Panc1 (cell line): ENCODE measurements at regions not wholly inside any gene's neighbourhood (a gene's known extent, or its start where the extent isn't known, plus 50 kb on each side); places are given as distances from the start of the nearest gene placed in this dataset.
"Not testable (repeated sequence)": the region's sequence is repeated elsewhere in the genome, so short reads cannot be mapped to it uniquely, and the experiment has no call there.

ENCODE experiments used
- ATAC-seq: fragments of 200-7000 bp; cut with Tn5 transposase; 2 replicates; pipeline ENCODE4 v1.9.1; 2020; ENCODE audit warnings: mild to moderate bottlenecking, moderate library complexity
- BruUV-seq: library from RNA; stranded (reverse); fragments of 400-500 nt; replicated peaks from 2 replicates; lab custom pipeline; 2021; lab: Mats Ljungman, UMichigan
- CTCF ChIA-PET: fragments of 300-600 bp; sonication (Branson Sonifier 250); formaldehyde crosslinking; loops from one replicate; lab custom pipeline; 2022; ENCODE audit warnings: antibody characterized with exemption; lab: Charles Lee
- POLR2A ChIA-PET: fragments of 300-600 bp; sonication (Branson Sonifier 250); formaldehyde crosslinking; loops from one replicate; lab custom pipeline; 2022; ENCODE audit warnings: antibody characterized with exemption; lab: Charles Lee
- DNase-seq: peaks from one replicate; pipeline ENCODE4 v3.0.0-alpha.2; 2010; ENCODE audit warnings: low read depth, low spot score
- H3K27ac ChIP-seq: 2 replicates; pipeline ENCODE4 v1.5.1; 2011; ENCODE audit warnings: mild to moderate bottlenecking, low read length, inconsistent platforms
- H3K27me3 ChIP-seq: fragments of 200-500 bp; sonication (Bioruptor generic); 2 replicates; pipeline ENCODE4 v1.6.0; 2014; ENCODE audit warnings: low read length, inconsistent platforms; ENCODE audit not compliant: control insufficient read depth, insufficient read depth
- H3K36me3 ChIP-seq: fragments of 200-500 bp; sonication (Bioruptor generic); 2 replicates; pipeline ENCODE4 v1.5.1; 2014; ENCODE audit warnings: inconsistent platforms, mild to moderate bottlenecking, low read length, moderate library complexity; ENCODE audit not compliant: control insufficient read depth, insufficient read depth
- H3K4me1 ChIP-seq: 2 replicates; pipeline ENCODE4 v1.5.1; 2011; ENCODE audit warnings: inconsistent platforms, mild to moderate bottlenecking, low read length, moderate library complexity; ENCODE audit not compliant: control insufficient read depth, insufficient read depth
- H3K4me3 ChIP-seq, 2 experiments: 2 replicates each; pipeline ENCODE4 v1.5.1; 2011 to 2012; ENCODE audit warnings: low read depth in 2 of 2, low read length in 2 of 2, mild to moderate bottlenecking in 2 of 2, inconsistent platforms in 1 of 2, moderate library complexity in 1 of 2
- H3K9me3 ChIP-seq: fragments of 200-500 bp; sonication (Bioruptor generic); 2 replicates; pipeline ENCODE4 v1.5.1; 2014; ENCODE audit warnings: low read depth, mild to moderate bottlenecking, inconsistent platforms, low read length, moderate library complexity; ENCODE audit not compliant: control insufficient read depth, insufficient read depth
- CTCF ChIP-seq: fragments of 450-650 bp; IDR thresholded peaks from 2 replicates; pipeline ENCODE4 v1.5.1; 2017; ENCODE audit warnings: mild to moderate bottlenecking
- POLR2AphosphoS5 ChIP-seq: IDR thresholded peaks from 2 replicates; pipeline ENCODE4 v1.6.1; 2012; ENCODE audit warnings: mild to moderate bottlenecking, low read depth, low read length, moderate library complexity
- REST ChIP-seq, 2 experiments: IDR thresholded peaks; 2 replicates each; pipeline ENCODE4 v1.6.1; 2011 to 2012; ENCODE audit warnings: low read depth in 2 of 2, control low read depth in 1 of 2, low read length in 1 of 2, mild to moderate bottlenecking in 1 of 2, moderate library complexity in 1 of 2; ENCODE audit not compliant: insufficient read depth in 1 of 2
- SIN3A ChIP-seq: IDR thresholded peaks from 2 replicates; pipeline ENCODE4 v1.6.1; 2012; ENCODE audit warnings: low read depth, mild to moderate bottlenecking, low read length, moderate library complexity, borderline replicate concordance; ENCODE audit not compliant: insufficient read depth
- TCF7L2 ChIP-seq: IDR thresholded peaks from 2 replicates; pipeline ENCODE4 v1.6.1; 2011; ENCODE audit warnings: mild to moderate bottlenecking, low read depth, low read length, inconsistent platforms
- in situ Hi-C: cut with HindIII; loops from 2 replicates; pipeline ENCODE4 v1.10.0; 2016; ENCODE audit warnings: low sequenced_read_pairs, low pct_unique_long_range_greater_than_20kb
- intact Hi-C: fragments of 100-400 bp; cut with micrococcal nuclease; formaldehyde crosslinking; loops from one replicate; pipeline ENCODE4 v1.10.0; 2022; ENCODE audit not compliant: unreplicated experiment

GRCh38 chr6:7021301-7021700, 86.5 kb upstream of the RREB1 start:
- H3K27ac ChIP-seq: no peak overlapping the region
- CTCF ChIA-PET: no interaction called here
- no TSS peak for BruUV-seq
- ATAC-seq (no peak), DNase-seq (no peak)
- POLR2A ChIA-PET: no interaction called here
- H3K4me3 ChIP-seq: no peak overlapping the region
- in situ Hi-C loops (no loop called here), intact Hi-C loops (no loop called here)
- TF ChIP-seq CTCF (no peak), POLR2AphosphoS5 (no peak), SIN3A (no peak), TCF7L2 (no peak), REST (IDR thresholded peaks at IDR 0.05; ENCODE audit: insufficient read depth in 1 of 2, low read depth in 2 of 2, low read length in 1 of 2) (no peak)
- no peaks in the 10 kb centered on the region for H3K4me1 ChIP-seq
- H3K27me3 ChIP-seq: no peaks in the 10 kb centered on the region
- H3K9me3 ChIP-seq: no peaks in the 10 kb centered on the region
- H3K36me3 ChIP-seq: no peaks in the 10 kb centered on the region

- BruUV-seq: no TSS peak
- Histone ChIP-seq H3K4me1 (no peaks in the 10 kb centered on the region), H3K4me3 (no peak overlapping the region), H3K36me3 (no peaks in the 10 kb centered on the region), H3K9me3 (no peaks in the 10 kb centered on the region), H3K27me3 (no peaks in the 10 kb centered on the region), H3K27ac (no peak overlapping the region)
- intact Hi-C loops (no loop called here), in situ Hi-C loops (no loop called here)
- TF ChIP-seq REST (IDR thresholded peaks at IDR 0.05; ENCODE audit: insufficient read depth in 1 of 2, low read depth in 2 of 2, low read length in 1 of 2) (no peak), POLR2AphosphoS5 (no peak), TCF7L2 (no peak), CTCF (no peak), SIN3A (no peak)
- DNase-seq (no peak), ATAC-seq (no peak)
- POLR2A ChIA-PET: no interaction called here
- CTCF ChIA-PET: no interaction called here
These were observed 81.9 kb upstream of the RREB1 start for GRCh38 chr6:7025861-7026260.

- intact Hi-C loops, in situ Hi-C loops, DNase-seq, ATAC-seq, POLR2A ChIA-PET, H3K4me1 ChIP-seq, H3K4me3 ChIP-seq, H3K27me3 ChIP-seq, BruUV-seq, H3K27ac ChIP-seq, H3K9me3 ChIP-seq, H3K36me3 ChIP-seq, CTCF ChIA-PET: not testable (repeated sequence)
These were observed 78.8 kb upstream of the RREB1 start for GRCh38 chr6:7028963-7029362.

- CTCF ChIA-PET, ATAC-seq, H3K4me3 ChIP-seq, H3K27ac ChIP-seq, H3K36me3 ChIP-seq, POLR2A ChIA-PET, intact Hi-C loops, in situ Hi-C loops, H3K4me1 ChIP-seq, BruUV-seq, H3K9me3 ChIP-seq, DNase-seq, H3K27me3 ChIP-seq: not testable (repeated sequence)
These were observed 76.8 kb upstream of the RREB1 start for GRCh38 chr6:7030968-7031367.
